ENCODE measurements at regions not wholly inside any gene's neighbourhood (a gene's known extent, or its start where the extent isn't known, plus 50 kb on each side); places are given as distances from the start of the nearest gene placed in this dataset.
"Not testable (repeated sequence)": the region's sequence is repeated elsewhere in the genome, so short reads cannot be mapped to it uniquely, and the experiment has no call there.

DNA sequence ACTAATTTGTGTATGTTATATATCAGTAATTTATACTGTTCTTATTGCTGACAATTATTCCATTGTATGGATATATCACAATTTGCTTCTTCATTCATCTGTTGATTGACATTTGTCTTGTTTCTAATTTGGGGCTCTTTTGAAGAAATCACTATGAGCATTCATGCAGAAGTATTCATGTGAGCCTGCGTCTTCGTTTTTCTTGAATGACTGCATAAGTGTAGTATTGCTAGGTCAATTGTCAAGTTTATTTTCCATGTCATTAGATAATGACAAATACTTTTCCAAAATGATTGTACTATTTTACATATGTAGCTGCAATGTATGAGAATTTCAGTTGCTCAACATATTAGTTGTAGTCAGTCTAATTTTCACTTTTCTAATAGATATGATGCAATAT is 1796.9 kb downstream of the SLITRK5 start:
- DNase-seq: no peak
- H3K4me1 Mint-ChIP-seq: no peaks in the 10 kb centered on the region
- no peaks in the 10 kb centered on the region for H3K36me3 Mint-ChIP-seq
- H3K27ac Mint-ChIP-seq: no peak overlapping the region
- peaks cover 6 to 30% (median 16%) of the 10 kb centered on the region in 6 donors for H3K9me3 Mint-ChIP-seq
- H3K4me3 Mint-ChIP-seq: no peak overlapping the region
- H3K27me3 Mint-ChIP-seq (ENCODE audit: low read depth in 3 of 3): no peaks in the 10 kb centered on the region

DNA sequence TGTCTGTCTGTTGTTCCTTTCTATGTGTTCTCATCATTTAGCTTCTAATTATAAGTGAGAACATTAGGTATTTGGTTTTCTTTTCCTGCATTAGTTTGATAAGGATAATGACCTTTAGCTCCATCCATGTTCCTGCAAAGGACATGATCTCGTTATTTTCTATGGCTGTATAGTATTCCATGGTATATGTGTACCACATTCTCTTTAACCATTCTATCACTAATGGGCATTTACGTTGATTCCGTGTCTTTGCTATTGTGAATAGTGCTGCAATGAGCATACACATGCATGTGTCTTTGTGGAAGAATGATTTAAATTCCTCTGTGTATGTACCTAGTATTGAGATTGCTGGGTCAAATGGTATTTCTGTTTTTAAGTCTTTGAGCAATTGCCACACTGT is 1799.7 kb downstream of the SLITRK5 start:
- no peak for DNase-seq
- Mint-ChIP-seq H3K4me3 (no peak overlapping the region), H3K27me3 (ENCODE audit: low read depth in 3 of 3) (no peaks in the 10 kb centered on the region)

DNA sequence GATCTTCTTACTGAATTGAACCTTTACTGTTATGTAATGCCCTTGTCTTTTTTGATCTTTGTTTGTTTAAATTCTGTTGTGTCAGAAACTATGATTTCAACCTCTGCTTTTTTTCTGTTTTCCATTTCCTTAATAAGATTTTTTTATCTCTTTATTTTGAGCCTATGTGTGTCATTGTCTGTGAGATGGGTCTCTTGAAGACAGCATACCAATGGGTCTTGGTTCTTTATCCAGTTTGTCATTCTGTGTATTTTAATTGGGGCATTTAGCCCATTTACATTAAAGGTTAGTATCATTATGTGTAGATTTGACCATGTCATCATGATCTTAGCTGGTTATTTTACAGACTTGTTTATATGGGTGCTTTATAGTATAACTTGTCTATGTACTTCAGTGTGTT is 1803.3 kb downstream of the SLITRK5 start:
- Mint-ChIP-seq H3K27ac (no peak overlapping the region), H3K9me3 (peaks cover 20 to 54% (median 33%) of the 10 kb centered on the region in 6 donors), H3K27me3 (ENCODE audit: low read depth in 3 of 3) (peaks cover 0 to 2% (median 0%) of the 10 kb centered on the region in 3 donors), H3K4me3 (no peak overlapping the region), H3K4me1 (no peaks in the 10 kb centered on the region), H3K36me3 (peaks cover 0 to 4% (median 0%) of the 10 kb centered on the region in 3 donors)
- DNase-seq: no peak

More for the DNA sequence above, 1799.7 kb downstream of the SLITRK5 start:
- H3K36me3 Mint-ChIP-seq: peaks cover 0 to 4% (median 0%) of the 10 kb centered on the region in 3 donors
- H3K4me1 Mint-ChIP-seq: no peaks in the 10 kb centered on the region
- no peak overlapping the region for H3K27ac Mint-ChIP-seq
- H3K9me3 Mint-ChIP-seq: peaks cover 17 to 46% (median 29%) of the 10 kb centered on the region in 6 donors

DNA sequence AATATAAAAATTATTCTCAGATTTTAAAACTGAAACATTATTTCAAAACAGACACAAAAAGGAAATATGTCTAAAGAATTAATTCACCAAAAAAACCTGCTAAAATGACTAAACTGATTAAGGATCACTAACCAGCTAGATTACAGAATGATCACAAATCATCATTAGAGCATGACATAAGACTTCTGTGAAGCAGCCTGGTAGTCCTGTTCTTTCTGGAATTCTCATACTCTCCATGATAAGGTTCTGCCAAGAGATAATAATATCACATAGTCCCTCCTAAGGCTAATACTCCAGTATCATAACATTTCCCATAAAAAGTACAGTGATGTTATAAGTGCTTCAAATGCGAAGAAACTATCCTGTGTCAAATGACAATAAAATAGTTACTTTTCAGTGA is 1814.9 kb downstream of the SLITRK5 start:
- Mint-ChIP-seq H3K27me3 (ENCODE audit: low read depth in 3 of 3) (no peaks in the 10 kb centered on the region), H3K27ac (no peak overlapping the region), H3K9me3 (peaks cover 0 to 12% (median 6%) of the 10 kb centered on the region in 6 donors), H3K36me3 (no peaks in the 10 kb centered on the region), H3K4me1 (no peaks in the 10 kb centered on the region), H3K4me3 (no peak overlapping the region)
- no peak for DNase-seq

DNA sequence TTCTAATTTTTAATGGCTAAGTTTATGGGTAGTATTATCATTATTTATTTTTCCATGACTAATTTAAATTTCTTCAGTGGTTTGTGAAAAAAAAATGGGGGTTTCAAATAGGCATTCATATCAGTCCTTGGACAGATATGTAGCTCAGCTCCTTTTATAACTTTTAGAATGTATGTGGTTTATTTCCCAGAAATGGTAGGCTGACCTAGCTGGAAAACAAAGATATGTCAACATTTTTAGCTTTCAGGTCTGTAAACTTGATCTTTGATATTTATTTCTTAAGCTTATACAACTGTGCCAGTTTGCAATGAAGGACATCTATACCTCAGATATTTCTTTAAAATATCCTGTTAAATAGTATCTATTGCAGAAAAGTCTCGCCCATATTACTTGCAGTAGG is 1815.5 kb downstream of the SLITRK5 start:
- no peak for DNase-seq
- Mint-ChIP-seq H3K36me3 (no peaks in the 10 kb centered on the region), H3K27ac (no peak overlapping the region), H3K4me1 (no peaks in the 10 kb centered on the region), H3K4me3 (no peak overlapping the region), H3K9me3 (peaks cover 0 to 14% (median 10%) of the 10 kb centered on the region in 6 donors), H3K27me3 (ENCODE audit: low read depth in 3 of 3) (peaks cover 0 to 2% (median 0%) of the 10 kb centered on the region in 3 donors)

DNA sequence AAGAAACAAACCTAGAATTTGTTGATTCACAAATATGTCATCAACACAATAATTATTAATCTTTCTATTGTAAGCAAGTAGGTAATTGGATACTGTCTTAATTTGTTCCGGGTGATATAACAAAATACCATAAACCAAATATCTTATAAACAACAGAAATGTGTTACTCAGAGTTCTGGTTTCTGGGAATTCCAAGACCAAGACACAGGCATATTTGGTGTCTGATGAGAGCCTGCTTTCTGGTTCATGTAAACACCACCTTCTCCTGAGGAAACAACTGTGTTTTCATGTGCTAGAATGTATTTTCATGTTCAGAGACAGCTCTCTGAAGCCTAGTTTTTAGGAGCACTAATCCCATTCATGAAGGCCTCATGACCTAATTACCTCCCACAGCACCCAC is 1819.5 kb downstream of the SLITRK5 start:
- Mint-ChIP-seq H3K27ac (no peak overlapping the region), H3K36me3 (no peaks in the 10 kb centered on the region), H3K4me3 (no peak overlapping the region), H3K27me3 (ENCODE audit: low read depth in 3 of 3) (peaks cover 0 to 4% (median 3%) of the 10 kb centered on the region in 3 donors), H3K9me3 (peaks cover 2 to 26% (median 15%) of the 10 kb centered on the region in 6 donors), H3K4me1 (no peaks in the 10 kb centered on the region)
- no peak for DNase-seq

DNA sequence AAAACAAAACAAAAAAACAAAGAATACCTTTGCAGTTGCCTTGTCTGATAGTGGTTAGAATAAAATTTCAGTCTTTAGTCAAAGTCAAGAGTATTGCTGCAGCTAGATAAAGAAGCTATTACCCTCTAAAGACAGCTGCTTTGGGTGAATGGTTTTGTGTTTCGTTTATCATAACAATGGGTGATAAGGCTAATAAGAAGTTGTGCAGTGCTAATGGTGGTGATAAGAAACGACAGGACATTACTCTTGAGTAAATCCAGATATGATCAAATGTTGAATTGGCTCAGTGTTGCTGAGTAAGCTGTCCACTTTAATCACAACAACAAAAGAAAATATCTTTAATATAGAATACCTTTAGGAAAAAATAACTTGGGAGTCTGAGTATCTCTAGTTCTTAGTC is 1825.3 kb downstream of the SLITRK5 start:
- H3K4me3 Mint-ChIP-seq: no peak overlapping the region
- no peak overlapping the region for H3K27ac Mint-ChIP-seq
- peaks cover 0 to 4% (median 3%) of the 10 kb centered on the region in 3 donors for H3K27me3 Mint-ChIP-seq (ENCODE audit: low read depth in 3 of 3)
- H3K9me3 Mint-ChIP-seq: peaks cover 7 to 21% (median 14%) of the 10 kb centered on the region in 6 donors
- H3K36me3 Mint-ChIP-seq: no peaks in the 10 kb centered on the region
- H3K4me1 Mint-ChIP-seq: no peaks in the 10 kb centered on the region
- DNase-seq: no peak

DNA sequence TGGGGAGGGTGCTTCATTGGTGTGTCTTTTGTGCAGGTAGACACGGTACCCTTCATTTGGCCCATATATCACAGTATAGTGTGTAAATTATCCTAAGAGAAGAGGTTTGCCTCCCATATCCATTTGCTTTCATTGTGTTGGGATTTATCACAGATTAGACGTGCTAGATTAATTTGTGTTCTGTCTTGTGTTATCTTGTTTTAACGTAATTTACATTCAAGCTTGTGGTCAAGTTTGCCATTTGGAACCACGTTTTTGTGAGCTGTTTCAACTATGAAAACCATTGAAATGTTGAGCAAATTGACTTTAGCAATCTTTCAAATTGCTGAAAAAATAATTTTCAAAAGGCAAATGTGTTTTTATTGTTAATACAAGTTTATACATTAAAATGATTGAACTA is 1826.5 kb downstream of the SLITRK5 start:
- Mint-ChIP-seq H3K4me3 (no peak overlapping the region), H3K27me3 (ENCODE audit: low read depth in 3 of 3) (peaks cover 0 to 4% (median 0%) of the 10 kb centered on the region in 3 donors), H3K4me1 (no peaks in the 10 kb centered on the region), H3K36me3 (no peaks in the 10 kb centered on the region), H3K27ac (no peak overlapping the region), H3K9me3 (peaks cover 7 to 21% (median 14%) of the 10 kb centered on the region in 6 donors)
- DNase-seq: no peak

DNA sequence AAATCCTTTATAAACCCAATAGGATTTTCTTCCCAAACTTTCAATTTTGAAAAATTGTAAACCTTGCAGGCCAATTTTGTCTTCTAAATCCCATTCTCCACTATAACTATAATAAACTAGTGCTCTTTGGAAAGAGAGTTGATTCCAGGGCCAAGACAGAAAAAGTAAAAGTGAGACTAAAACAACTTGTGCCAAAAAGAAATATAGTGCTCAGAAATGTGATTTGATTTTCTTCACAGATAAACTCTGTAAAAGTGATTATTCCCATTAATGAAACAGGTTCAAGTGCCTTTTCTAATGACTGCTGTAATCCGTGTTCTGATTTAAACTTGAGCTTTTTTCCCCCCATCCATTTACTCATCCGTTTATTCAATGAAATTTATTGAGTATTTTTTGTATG is 1831.1 kb downstream of the SLITRK5 start:
- Mint-ChIP-seq H3K36me3 (no peaks in the 10 kb centered on the region), H3K9me3 (peaks cover 2 to 16% (median 6%) of the 10 kb centered on the region in 6 donors), H3K27ac (no peak overlapping the region), H3K4me1 (no peaks in the 10 kb centered on the region), H3K4me3 (no peak overlapping the region), H3K27me3 (ENCODE audit: low read depth in 3 of 3) (no peaks in the 10 kb centered on the region)
- DNase-seq: no peak

DNA sequence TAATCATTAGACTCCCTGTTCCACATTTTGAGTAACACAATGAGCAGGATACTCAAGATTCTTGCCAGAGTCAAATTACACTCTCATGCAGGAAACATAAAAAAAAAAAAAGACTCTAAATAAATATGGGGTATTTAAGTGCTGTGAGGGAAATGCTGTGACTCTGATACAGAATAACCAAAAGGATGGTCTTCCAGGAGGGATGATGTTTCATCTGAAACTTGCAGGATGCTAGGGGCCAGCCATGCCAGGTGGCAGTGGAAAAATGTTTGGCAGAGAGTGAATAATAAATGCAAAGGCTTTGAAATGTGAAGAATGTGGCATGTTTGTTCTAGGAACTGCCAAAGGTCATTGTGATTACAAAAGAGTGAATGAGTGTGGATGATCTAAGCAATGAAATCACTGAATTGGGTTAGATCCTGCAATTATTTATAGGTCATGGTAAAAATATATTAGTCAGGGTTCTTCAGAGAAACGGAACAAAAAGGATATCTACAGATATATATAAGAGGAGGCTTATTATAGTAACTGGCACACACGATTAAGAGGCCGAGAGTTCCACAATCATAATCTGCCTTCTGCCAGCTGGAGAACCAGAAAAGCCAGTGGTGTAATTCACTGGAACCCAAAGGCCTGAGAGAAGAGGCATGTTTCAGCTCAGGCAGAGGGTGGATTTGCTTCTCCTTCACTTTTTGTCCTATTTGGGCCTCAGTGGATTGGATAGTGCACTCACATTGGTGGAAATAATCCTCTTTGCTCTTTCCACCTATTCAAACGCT is 1832.8 kb upstream of the MIR17HG start:
- no peaks in the 10 kb centered on the region for H3K4me1 Mint-ChIP-seq
- H3K27me3 Mint-ChIP-seq (ENCODE audit: low read depth in 3 of 3): peaks cover 0 to 4% (median 2%) of the 10 kb centered on the region in 3 donors
- no peak for DNase-seq
- no peak overlapping the region for H3K27ac Mint-ChIP-seq
- H3K36me3 Mint-ChIP-seq: peaks cover 0 to 5% (median 0%) of the 10 kb centered on the region in 3 donors
- no peak overlapping the region for H3K4me3 Mint-ChIP-seq
- peaks cover 13 to 38% (median 24%) of the 10 kb centered on the region in 6 donors for H3K9me3 Mint-ChIP-seq

DNA sequence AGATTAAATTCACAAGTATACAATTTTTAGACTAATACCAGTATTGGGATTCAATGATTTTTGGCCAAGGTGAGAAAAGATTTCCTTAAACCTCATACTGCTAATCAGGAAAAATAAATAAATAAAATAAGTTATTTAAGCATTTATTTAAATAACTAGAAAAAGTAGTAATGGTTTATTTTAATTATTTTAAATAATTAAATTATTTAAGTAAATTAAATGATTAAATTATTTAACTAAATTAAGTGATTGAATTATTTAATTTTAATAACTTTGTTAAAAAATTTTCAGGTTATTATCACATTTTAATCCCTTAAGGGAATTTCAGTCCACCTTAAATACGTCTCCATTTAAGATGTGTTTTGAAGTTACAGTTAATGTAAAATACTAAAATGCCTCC is 1831.5 kb upstream of the MIR17HG start:
- DNase-seq: no peak
- peaks cover 0 to 2% (median 2%) of the 10 kb centered on the region in 3 donors for H3K27me3 Mint-ChIP-seq (ENCODE audit: low read depth in 3 of 3)
- no peak overlapping the region for H3K4me3 Mint-ChIP-seq
- H3K36me3 Mint-ChIP-seq: peaks cover 0 to 5% (median 3%) of the 10 kb centered on the region in 3 donors
- no peak overlapping the region for H3K27ac Mint-ChIP-seq
- H3K4me1 Mint-ChIP-seq: no peaks in the 10 kb centered on the region
- peaks cover 18 to 38% (median 20%) of the 10 kb centered on the region in 6 donors for H3K9me3 Mint-ChIP-seq

DNA sequence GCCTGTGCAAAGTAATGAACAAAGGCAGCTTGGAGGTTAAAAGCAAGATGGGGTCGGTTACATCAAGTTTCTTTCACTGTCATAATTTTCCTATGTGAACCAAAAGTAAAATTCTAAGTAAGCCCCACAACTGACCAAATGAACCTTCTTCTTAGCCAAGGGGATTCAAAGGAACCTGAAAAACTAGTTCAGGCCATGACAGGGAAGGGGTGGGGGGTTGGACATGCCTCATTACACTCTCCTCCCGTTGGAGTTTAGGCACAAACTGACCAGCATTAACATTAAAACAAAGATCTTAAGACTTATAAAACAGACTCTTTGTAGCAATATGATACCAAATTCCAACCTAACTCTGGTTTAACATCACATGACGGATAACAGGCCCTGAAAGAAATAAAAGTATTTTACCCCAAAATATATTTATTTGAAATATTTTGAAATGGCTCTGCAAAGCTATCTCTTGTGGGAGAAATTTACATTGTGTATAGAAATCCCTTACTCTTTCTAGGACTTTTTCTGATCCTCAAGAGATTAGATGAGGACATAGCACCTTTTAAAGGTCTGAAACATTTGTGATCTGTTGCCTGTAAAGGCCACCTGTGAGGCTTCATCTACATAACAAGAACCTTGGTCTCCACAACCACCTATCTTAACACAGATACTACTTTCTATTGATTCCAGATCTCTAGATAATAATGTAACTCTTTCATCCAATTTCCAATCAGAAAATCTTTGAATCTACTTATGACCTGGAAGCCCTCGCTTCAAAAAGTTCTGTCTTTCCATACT is 1829.0 kb upstream of the MIR17HG start:
- no peaks in the 10 kb centered on the region for H3K4me1 Mint-ChIP-seq
- H3K27me3 Mint-ChIP-seq (ENCODE audit: low read depth in 3 of 3): peaks cover 0 to 2% (median 2%) of the 10 kb centered on the region in 3 donors
- H3K9me3 Mint-ChIP-seq: peaks cover 7 to 41% (median 14%) of the 10 kb centered on the region in 6 donors
- H3K4me3 Mint-ChIP-seq: no peak overlapping the region
- peaks cover 0 to 5% (median 4%) of the 10 kb centered on the region in 3 donors for H3K36me3 Mint-ChIP-seq
- DNase-seq: no peak
- no peak overlapping the region for H3K27ac Mint-ChIP-seq

DNA sequence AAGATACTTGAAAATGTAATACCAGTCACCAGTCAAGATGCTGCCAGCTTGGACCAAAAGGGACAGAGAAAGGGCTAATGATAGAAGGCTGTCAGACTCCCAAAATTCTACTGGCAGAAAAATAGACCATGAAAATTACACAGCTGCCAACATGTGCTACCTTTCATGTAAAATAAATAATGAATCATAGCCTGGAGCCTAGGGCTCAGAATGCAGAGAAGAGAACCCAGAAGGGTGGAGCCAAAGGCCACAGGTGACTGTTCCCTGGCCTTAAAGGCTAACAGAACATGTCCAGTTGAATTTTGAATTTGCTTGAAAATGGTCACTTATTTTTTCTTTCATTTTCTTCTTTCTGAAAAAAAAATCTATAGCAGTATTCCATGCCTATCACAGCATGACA is 1827.0 kb upstream of the MIR17HG start:
- peaks cover 0 to 5% (median 4%) of the 10 kb centered on the region in 3 donors for H3K36me3 Mint-ChIP-seq
- no peaks in the 10 kb centered on the region for H3K4me1 Mint-ChIP-seq
- H3K27me3 Mint-ChIP-seq (ENCODE audit: low read depth in 3 of 3): peaks cover 0 to 4% (median 0%) of the 10 kb centered on the region in 3 donors
- no peak overlapping the region for H3K4me3 Mint-ChIP-seq
- H3K27ac Mint-ChIP-seq: no peak overlapping the region
- H3K9me3 Mint-ChIP-seq: peaks cover 5 to 45% (median 10%) of the 10 kb centered on the region in 6 donors
- DNase-seq: no peak

DNA sequence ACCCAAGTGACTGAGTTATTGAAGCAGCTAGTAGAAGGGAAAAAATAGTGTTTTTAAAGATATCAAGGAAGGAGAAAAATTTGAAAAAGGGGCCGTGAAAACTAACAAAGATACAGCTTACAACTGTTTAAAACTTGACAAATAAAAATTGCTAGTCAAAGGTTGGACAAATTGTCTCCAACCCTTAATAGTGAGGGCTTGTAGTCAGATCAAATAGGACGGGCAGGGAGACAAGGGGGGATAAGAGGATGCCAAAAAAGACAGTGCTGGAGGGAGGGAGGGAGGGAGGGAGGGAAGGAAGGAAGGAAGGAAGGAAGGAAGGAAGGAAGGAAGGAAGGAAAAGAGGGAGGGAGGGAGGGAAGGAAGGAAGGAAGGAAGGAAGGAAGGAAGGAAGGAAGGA is 1825.8 kb upstream of the MIR17HG start:
- not testable (repeated sequence) for H3K27me3 Mint-ChIP-seq (ENCODE audit: low read depth in 3 of 3); H3K4me3 Mint-ChIP-seq; DNase-seq; H3K27ac Mint-ChIP-seq; H3K4me1 Mint-ChIP-seq; H3K36me3 Mint-ChIP-seq
- peaks cover 8 to 56% (median 10%) of the 10 kb centered on the region in 6 donors for H3K9me3 Mint-ChIP-seq

Data from immature natural killer cell (primary cell).